Left colon (tissue), 2 donors: ENCODE measurements at regions not wholly inside any gene's neighbourhood (a gene's known extent, or its start where the extent isn't known, plus 50 kb on each side); places are given as distances from the start of the nearest gene placed in this dataset.

Experiments used
- ATAC-seq: fragments of 200-7000 bp; cut with Tn5 transposase; one replicate; pipeline ENCODE4 v1.9.1; 2020; ENCODE audit warnings: mild to moderate bottlenecking, moderate library complexity
- DNase-seq, 2 donors: peaks; one replicate each; pipeline ENCODE4 v3.0.0-alpha.2; 2020
- intact Hi-C, 2 donors: fragments of 100-400 bp; cut with DNase I in 1 of 2; cut with micrococcal nuclease in 1 of 2; formaldehyde crosslinking; loops; one replicate each; pipeline versions ENCODE4 v1.11.2 to v1.14.0; 2022; cut with DNase I, micrococcal nuclease
- donor health status: DM: no; HTN: no; CAD: no.
- donor health status: DM: yes; HTN: yes; CAD: no.

DNA sequence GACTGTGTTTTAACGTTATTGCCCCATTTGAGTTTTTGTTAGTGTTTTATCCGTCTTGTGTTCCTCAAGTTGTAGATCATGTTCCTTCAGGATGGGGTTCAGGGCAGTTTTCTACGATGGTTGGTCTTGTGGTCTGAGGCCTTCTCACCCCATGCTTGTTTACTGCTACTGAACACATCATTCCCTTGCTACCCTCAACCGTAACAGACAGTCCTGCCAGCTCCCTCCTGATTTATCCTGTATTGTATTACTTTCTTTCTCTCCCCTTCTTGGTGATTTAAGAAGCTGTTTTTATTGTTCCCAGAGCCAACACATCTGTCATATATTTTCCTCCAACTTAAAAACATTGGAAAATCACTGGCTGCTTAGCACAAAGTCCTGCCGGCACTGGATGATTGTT is 719.8 kb downstream of the INHBA start:
- no peak for ATAC-seq
- no peak for DNase-seq
- intact Hi-C loops, result no loop called here

DNA sequence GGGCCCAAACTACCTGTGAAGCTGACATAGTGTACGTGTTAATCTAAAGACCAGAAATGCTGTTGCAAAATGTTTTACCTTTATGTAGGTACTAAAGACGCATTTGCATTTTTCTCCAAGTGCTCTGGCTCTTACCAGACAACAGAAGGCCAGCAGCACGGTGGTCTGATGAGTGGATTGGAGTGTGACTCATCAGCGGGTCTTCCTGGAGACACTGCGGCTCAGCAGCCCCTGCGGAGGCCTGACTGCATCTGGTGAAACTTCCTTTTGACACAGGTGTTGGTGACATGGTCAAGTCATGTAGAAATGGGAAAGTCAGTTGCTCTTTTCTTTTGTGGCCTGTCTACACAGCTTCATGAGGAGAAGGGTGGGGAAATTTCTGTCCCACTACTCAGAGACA is 723.6 kb downstream of the INHBA start:
- DNase-seq, result no peak
- intact Hi-C loops, result no loop called here
- no peak for ATAC-seq

DNA sequence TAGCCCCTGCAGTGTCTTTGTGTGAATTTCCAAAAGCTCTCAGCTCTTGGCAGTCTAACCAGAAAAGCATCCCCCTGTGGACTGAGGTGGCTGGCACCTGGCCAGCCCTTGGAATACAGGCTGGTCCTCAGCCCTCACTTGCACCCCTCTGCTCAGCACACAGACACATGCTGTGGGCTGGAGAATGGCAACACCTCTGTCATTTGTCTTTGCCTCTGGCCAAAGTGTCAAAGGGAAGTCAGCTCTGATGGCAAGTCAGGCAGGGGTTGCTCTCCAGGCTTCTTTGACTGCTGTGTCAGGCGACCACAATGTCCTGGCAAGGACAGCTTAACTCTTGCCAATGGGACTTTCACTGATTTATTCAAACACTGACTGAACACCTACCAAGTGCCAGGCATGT is 724.8 kb downstream of the INHBA start:
- ATAC-seq, result no peak
- no peak for DNase-seq
- intact Hi-C loops, result no loop called here

DNA sequence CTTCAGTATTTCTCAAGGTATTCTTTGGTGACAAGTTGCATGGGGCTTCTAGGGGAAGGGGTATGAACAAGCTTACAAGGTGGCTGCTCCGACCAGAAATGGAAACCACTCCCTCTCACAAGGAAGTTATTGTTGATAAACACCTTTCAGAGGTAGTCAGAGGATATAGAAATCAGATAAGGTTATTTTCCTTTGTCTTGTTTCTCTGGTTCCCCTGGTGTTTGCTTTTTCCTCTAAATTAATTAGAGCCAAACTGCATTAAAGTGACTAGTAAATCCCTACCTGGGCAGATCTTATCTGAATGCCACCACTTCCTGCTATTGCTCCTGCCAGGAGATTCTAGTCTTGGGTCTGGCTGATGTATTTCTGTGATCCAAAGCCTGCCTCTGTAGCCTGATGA is 725.4 kb downstream of the INHBA start:
- intact Hi-C loops, result no loop called here
- ATAC-seq, result peak; percentile 13
- no peak for DNase-seq

DNA sequence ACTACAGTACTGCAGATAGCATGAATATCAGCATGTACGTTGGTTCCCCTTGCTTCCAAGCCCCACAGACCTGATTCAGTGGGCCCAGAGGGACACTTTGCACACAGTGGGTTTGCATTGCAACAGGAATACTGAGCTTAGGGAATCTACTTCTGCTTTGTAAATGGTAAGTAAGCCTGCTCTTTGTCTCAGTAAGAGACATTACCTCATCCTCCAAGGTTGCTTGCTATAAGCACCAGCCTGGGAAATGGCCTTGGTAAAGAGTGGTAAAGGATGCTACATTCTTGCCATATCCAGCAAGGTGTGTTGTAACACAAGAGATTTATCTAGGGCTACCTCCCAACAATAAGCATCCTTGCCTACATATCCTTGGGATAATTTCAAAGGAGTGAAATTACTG is 730.5 kb downstream of the INHBA start:
- intact Hi-C loops, result no loop called here
- ATAC-seq (no peak), DNase-seq (no peak)

DNA sequence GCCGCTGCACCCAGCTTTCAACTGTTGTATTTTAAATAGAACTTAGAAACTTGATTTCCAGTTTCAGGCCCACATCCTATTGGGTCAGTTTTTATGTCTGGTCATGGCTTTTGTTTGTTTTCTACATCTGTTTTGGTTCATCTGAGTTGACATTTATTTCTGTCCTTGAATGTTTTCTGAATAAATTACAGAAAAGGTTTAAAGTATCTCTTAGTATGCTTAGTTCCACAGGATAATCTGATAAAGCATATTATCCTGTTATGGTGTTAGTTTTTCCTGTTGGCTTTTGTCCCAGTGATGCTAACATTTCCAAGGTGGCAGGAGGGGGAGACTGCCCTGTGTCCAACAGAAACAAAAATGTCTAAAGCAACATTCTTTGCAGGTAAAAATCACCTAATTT is 733.2 kb downstream of the INHBA start:
- no peak for DNase-seq
- ATAC-seq, result no peak
- intact Hi-C loops, result no loop called here

DNA sequence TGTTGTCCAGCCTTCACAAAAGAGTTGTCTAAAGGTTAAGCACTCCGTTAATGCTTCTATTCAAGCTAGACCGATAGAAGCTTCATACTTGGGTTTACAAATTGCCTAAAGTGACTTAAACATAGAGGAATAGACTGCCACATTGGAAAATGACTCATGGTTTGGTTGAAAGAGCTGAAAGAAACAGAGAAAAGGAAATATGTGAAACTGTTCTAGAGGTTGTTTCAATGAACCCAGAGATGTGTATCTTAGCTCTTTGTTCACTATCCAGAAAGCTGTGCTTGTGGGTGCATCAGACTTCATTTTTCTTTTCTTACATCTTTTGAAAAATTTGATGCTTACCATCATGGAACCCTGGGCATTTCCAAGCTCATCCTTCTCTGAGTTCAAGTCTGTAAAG is 736.2 kb downstream of the INHBA start:
- intact Hi-C loops, result no loop called here
- ATAC-seq, result no peak
- DNase-seq, result no peak

DNA sequence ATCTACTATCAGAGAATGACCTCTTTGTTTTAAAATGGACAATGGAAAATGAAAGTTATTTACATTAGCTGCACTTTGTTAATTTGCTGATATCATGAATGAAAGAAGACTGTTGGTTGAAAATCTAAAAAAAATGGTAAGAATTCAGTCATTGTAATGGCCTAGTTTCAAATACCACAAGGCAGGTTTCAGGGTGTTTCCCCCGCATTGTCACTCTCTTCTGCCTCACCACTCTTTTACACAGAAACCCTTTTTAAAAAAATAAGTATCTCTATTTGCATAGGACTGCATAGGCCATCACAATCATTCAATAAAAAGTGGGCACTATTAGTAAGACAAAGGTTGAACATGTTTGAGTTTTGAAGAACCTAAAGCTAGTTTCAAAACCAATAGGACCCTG is 737.1 kb downstream of the INHBA start:
- intact Hi-C loops, result no loop called here

DNA sequence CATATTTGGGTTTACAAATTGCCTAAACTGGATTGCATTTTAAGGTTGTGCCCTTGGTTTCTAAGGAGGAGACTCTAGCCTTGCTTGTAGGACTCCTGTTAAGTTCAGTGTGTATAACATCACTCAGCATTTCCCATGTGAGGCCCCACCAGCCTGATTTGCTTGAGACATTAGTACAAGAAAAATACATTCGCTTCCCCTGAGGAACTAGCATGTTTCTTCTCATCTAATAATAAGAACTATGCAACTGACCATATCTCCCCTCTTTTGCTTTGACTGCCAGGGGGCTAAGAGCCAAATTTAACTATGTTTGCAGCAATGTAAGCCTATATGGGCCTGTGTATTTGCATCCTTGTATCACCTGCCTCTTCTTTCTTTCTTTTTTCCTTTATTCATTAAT is 737.9 kb downstream of the INHBA start:
- no peak for DNase-seq
- intact Hi-C loops, result no loop called here
- no peak for ATAC-seq

More for the DNA sequence above, 737.1 kb downstream of the INHBA start:
- no peak for ATAC-seq
- no peak for DNase-seq

DNA sequence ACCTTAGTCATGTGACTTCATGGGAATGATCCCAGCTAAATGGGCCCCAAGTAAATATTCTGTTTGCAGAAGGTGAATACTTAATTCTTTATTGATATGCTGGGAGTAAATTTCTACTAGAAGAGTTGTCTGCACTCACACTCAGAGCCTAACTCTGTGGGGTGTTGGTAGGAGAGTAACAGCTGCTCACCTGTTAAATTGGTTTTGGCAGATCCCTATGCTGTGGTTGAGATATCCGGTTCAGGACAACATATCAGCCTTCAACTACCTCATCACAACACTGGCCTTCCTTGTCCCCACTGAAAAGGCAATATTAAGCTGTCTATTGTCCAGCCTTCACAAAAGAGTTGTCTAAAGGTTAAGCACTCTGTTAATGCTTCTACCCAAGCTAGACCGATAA is 738.3 kb downstream of the INHBA start:
- DNase-seq, result no peak
- no peak for ATAC-seq
- intact Hi-C loops, result no loop called here

DNA sequence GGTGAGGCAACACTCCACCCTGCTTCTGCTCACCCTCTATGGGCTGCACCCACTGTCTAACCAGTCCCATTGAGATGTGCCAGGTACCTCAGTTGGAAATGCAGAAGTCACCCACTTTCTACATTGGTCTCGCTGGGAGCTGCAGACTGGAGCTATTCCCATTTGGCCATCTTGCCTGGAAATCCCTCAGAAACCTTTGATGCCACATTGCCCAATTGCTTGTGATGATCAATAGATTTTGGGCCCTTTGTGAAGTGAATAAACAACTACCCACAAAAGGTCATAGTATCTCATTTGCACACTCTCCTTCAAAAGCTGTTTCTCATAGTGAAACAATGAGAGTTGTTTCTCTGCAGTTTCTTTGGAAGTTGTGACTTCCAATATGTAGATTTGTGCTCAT is 742.9 kb downstream of the INHBA start:
- ATAC-seq (no peak), DNase-seq (no peak)
- intact Hi-C loops, result no loop called here

DNA sequence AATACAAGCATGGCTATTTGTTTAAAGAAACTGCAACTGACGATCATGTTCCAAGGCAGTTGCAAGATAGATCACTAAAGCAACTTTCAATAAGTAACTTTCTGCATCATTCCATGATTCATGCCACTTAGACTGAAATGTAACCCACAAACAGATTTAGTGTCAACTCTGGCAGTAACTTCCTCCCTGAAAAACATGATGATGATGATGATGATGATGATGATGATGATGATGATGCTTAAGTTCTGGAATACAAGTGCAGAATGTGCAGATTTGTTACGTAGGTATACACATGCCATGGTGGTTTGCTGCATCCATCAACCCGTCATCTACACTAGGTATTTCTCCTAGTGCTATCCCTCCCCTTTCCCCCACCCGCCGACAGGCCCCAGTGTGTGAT is 754.7 kb downstream of the INHBA start:
- DNase-seq (no peak), ATAC-seq (no peak)
- intact Hi-C loops, result no loop called here

DNA sequence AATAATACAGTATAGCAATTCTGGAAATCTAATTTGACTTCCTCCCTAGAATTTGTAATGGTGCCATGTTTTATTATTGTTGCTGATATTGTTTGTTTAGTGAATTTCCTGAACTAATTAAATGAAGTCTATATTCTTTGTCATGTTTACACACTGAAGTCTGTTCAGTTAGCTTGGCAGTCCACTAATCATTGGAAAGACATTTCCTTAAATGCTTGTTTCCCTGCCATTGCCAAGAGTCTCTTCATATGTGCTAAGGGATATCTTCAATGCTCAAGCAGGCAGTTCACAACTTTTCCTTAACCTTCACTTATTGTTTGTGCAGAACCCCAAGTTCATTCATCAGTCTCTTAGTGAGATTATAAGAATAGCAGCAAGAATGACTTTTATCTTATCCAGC is 755.3 kb downstream of the INHBA start:
- intact Hi-C loops, result no loop called here
- ATAC-seq, result no peak
- DNase-seq, result no peak

DNA sequence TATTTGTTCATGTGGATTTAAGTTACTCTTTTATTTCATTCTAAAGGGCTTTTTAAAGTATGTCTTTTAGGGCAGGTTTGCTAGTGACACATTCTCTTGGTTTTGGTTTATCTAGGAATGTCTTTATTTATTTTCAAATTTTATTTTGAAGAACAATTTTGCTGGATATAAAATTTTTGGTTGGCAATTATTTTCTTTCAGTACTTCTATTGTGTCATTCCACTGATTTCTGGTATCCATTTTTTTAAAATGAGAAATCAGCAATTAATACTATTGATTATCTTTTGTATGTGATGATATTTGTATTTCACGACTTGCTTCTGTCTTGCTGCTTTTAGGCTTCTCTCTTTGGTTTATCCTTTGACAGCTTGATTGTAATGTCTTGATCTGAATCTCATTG is 756.3 kb downstream of the INHBA start:
- DNase-seq (no peak), ATAC-seq (no peak)
- intact Hi-C loops, result no loop called here

DNA sequence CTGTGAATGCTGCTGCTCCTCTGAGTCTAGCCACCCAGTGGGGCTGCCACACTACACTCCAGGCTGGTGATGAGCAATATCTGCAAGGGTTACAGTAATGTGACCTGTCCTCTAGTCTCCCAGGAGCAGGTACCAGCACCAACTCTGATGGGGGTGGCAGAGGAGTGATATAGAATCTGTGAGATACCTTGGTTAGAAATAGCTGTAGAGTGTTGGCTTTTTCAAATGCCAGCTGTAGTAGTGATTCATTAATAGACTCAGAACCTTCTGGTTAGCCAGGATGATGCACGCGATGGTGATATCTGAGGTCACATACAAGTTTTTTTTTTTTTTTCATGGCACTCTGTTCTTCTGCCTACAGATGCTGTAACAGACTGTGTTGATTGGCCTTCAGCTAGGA is 757.1 kb downstream of the INHBA start:
- no peak for DNase-seq
- no peak for ATAC-seq
- intact Hi-C loops, result no loop called here

DNA sequence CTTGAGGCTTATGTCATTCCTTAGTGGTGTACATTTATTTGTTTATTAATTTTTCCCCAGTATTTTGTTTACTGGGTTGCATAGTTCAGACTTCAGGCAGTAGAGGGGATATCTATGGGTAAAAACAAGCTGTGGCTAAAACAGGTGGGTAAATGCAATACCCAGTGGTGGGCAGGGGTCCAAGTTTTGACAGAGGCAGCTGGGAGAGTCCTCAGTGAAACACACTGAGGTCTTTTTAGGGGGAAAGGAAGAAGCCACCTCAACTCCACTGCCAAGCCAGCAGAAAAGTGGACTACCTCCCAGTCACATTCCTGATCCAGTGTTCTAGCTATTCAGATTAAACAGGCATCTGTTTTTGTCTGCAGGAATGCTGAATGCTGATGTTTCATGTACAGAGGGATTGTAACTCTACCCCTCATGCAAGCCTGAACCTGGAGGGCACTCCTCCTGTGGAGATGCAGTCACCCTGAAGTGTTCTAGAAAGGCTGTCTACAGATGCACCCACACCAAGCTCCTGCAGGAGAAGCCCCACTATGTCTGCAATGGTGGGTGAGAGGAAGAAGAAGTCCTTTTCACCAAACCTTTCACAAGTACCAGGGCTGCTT is 757.8 kb downstream of the INHBA start:
- ATAC-seq, result no peak
- intact Hi-C loops, result no loop called here
- DNase-seq, result no peak

DNA sequence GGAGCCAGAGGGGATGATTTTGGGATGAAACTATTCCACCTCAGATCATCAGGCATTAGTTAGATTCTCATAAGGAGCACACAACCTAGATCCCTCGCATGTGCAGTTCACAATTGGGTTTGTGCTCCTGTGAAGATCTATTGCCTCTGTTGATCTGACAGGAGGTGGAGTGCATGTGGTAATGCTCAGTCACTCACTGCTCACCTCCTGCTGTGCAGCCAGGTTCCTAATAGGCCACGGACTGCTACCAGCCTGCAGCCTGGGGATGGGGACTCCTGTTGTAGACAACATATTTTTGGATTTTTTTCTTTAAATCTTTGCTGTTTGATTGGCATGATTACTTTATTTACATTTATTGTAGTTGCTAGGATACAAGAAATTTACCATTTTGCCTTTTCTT is 765.0 kb downstream of the INHBA start:
- intact Hi-C loops, result no loop called here
- DNase-seq (no peak), ATAC-seq (no peak)

DNA sequence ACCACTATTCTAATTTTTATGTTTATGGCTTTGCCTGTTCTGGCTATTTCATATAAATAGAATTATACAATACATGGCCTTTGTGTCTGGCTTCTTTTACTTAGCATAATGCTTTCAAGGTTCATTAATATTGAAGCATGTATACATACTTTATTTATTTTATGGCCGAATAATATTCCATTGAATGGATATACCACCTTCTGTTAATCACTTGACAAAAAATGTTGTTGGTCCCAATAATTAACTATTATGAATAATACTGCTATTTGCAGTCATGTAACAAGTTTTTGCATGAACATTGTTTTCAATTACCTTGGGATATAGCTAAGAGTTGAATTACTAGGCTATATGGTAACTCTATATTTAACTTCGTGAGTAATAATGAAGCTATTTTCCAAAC is 767.5 kb downstream of the INHBA start:
- intact Hi-C loops, result no loop called here
- ATAC-seq (no peak), DNase-seq (no peak)

DNA sequence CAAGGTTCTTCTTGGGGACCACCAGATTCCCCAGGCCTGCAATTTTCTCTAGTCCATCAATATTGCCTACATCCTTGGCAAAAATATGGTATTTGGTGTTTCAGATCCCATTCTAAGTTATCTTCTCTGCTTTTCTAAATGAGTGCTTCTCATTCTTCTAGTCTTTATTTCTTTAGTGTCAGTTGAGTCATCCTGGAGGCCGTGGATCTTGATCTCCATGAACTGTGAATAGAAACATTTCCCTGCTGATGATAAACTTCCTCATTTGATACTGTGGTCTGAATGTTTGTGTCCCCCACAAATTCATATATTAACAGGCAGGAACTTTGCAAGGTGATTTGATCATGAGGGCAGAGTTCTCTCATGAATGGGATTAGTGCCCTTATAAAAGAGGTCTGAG is 779.3 kb downstream of the INHBA start:
- no peak for DNase-seq
- intact Hi-C loops, result no loop called here
- ATAC-seq, result no peak

DNA sequence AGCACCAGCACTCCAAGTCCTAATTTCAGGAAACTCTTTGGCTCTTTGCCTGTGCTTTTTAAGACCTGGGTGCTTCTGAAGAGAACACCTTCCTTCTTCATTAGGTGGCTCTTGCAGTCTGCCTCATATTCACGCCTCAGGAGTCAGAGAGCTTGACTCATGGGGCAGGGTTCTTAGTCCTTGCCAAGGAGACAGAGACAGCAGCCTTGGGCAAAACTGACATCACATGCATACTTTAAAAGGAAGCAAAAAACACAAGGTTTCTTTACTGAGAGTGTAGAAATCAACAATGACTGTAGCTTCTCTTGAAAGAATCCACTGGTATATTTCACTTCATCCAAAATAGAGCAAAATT is 780.6 kb downstream of the INHBA start:
- ATAC-seq, result no peak
- intact Hi-C loops, result no loop called here

DNA sequence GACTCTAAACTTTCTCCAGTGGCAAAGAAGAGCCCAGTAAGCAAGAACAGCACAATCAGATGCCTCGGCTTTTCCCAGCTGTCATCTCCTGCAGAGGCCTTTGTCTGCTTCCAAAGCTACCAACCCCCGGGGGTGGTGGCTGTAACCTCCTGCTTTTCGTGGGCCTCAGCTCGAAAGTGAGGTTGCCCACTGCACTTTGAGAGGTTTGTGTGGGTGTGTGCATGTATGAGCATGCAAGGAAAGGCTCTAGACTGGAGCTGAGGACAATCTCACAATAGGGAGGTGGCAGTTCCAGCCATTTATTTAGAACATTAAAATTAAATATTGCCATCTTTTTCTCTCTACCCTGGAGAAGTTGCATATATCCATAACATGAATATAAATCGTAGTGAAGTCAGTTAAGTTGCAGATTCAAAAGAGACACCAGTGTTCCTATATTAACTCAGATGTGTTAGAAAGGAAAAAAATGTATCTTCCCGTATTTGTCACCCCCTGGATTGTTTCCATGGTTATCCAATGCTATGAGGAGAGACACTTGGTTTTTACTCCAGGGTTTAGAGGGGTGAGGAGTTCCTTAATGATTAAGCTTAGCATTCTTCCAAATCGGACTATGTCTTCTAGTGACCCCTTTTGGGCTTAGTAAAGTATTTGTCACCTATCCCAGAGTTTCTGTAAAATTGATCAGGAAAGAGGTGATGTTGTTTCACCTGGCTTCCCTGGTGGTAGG is 781.1 kb downstream of the INHBA start:
- intact Hi-C loops, result no loop called here
- DNase-seq (no peak), ATAC-seq (no peak)

More for the DNA sequence above, 780.6 kb downstream of the INHBA start:
- no peak for DNase-seq
